Fibroblast of the aortic adventitia (primary cell): ENCODE measurements at regions not wholly inside any gene's neighbourhood (a gene's known extent, or its start where the extent isn't known, plus 50 kb on each side); places are given as distances from the start of the nearest gene placed in this dataset.

Source experiments
- DNase-seq: peaks from one replicate; pipeline ENCODE4 v3.0.0-alpha.2; 2010; ENCODE audit warnings: low read depth
- H3K4me3 ChIP-seq: 2 replicates; pipeline ENCODE4 v1.5.1; 2011; ENCODE audit warnings: low read depth, mild to moderate bottlenecking, control low read depth, low read length, moderate library complexity
- TF ChIP-seq, protein P1 (sequence below): IDR thresholded peaks from 2 replicates; pipeline ENCODE4 v1.5.1; 2011; ENCODE audit warnings: mild to moderate bottlenecking, low read length, control low read depth, inconsistent platforms; ENCODE audit not compliant: insufficient read depth

DNA sequence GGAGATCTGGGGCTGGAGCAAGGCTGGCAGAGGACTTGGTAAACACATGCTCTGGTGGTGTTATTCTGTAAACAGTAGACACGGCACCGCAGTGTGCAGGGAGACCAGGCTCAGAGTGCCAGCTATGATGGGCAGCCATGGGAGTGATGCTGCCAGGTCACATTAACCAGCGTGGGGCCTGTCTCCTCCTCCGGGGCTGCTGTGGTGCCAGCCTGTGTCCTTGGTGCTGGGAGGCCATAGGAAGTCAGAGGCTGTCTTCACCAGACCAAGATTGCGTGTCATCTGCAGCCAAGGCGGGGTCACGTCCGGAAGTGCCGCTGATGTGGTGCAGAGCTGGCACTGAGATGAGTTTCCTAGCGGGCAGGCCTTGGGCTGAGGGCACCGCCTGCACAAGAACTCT lies 236.0 kb downstream of the GLRX3 start:
- TF ChIP-seq, protein P1, sequence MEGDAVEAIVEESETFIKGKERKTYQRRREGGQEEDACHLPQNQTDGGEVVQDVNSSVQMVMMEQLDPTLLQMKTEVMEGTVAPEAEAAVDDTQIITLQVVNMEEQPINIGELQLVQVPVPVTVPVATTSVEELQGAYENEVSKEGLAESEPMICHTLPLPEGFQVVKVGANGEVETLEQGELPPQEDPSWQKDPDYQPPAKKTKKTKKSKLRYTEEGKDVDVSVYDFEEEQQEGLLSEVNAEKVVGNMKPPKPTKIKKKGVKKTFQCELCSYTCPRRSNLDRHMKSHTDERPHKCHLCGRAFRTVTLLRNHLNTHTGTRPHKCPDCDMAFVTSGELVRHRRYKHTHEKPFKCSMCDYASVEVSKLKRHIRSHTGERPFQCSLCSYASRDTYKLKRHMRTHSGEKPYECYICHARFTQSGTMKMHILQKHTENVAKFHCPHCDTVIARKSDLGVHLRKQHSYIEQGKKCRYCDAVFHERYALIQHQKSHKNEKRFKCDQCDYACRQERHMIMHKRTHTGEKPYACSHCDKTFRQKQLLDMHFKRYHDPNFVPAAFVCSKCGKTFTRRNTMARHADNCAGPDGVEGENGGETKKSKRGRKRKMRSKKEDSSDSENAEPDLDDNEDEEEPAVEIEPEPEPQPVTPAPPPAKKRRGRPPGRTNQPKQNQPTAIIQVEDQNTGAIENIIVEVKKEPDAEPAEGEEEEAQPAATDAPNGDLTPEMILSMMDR: no peak
- DNase-seq: no peak
- no peak overlapping the region for H3K4me3 ChIP-seq

DNA sequence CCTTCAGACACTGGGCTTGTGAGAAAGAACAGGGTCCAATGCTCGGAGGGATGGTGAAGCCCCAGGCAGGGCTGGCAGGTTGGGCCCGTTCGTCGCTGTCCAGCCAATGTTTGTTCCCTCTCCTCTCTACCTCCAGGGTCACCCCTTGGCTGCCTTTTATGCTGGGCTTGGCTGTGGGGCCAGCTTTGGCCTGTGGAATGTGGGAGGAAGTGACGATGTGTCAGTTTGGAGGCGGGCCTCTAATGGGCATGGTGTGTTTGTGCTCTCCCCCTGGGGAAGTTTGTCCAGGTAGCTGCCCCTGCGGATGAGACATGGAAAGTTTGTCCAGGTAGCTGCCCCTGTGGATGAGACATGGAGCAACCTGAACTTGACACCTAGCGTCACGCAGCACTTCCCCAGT lies 236.7 kb downstream of the GLRX3 start:
- DNase-seq: no peak
- no peak overlapping the region for H3K4me3 ChIP-seq
- TF ChIP-seq, protein P1: no peak

DNA sequence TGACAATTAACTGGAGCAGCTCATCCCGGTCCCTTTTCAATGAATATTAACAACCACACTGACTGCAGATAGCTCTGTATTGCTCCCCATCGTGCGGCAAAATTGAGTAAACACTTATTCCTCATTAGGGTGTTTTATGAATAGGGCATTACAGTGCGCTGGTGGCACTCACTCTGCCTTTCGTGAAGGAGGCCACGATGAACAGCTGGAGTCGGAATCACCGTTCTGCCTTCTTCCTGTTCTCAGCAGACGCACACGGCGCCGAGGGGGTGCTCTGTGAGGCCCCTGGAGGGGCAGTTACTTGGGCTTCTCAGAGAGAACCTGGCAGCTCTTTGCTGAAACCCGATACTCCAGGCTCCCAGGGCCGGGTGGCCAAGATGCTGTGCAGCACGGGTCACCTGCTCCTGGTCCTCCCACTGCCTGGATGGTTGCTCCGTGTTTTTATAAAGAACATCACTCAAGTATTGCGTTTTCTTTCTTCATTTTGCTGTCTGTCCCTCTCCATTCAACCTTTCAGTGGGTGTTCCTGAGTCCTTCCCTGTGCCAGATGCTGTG lies 241.9 kb downstream of the GLRX3 start:
- no peak overlapping the region for H3K4me3 ChIP-seq
- no peak for DNase-seq
- TF ChIP-seq, protein P1: no peak

DNA sequence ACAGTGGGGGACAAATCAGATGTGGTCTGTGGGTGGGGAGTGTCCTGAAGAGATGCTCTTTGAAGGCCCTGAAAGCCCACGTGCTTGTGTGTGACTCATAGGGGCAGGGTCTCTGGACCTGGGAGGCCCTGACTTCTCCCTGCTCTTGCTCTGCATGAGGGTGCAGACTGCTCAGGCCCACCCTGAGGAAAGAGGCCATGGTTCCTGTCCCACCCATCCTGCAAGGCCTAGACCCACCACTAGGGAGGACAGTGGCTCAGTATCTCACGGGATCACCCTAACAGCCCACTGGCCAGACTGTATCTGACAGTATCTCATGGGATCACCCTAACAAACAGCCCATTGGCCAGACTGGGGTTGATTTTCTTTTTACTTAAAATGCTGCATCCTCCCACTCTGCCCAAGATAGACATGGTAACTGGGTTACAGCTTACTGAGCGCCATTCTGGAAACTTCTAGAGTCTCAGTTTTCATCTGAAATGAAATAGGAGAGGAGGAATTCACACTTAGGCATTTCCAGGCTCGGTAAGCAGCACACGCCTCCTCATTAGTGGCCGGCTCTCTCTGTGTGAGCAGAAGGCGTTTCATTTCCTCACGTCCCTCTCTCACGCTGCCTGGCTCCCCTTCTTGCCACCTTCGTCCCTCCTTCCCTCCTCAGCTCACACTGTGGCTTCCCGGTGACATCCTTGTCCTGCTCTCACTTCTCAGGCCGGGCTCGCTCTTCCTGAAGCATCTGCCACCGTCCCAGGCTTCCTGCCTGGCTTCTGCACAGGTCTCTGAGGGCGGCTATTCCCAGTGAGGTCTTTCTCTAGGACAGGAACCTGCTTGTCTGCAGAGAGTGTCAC lies 242.6 kb downstream of the GLRX3 start:
- TF ChIP-seq, protein P1: no peak
- H3K4me3 ChIP-seq: no peak overlapping the region
- no peak for DNase-seq

DNA sequence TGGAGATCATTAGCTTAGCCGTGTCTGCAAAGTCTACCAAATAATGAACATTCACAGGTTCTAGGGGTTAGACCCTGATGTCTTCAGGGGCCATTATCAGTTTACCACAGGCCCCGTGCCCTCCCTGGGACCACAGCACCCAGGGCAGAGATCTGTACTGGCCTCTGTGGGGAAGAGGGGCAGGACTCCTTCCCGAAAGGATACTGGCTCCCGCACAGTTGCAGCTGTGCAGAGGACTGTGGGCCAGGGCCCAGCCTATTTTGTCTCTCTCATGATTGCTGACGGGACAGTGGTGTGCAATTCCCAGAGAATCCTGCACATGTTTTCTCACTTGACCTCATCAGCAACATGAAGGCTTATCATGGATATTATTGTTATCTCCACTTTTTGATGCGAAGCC lies 243.9 kb downstream of the GLRX3 start:
- TF ChIP-seq, protein P1: no peak
- DNase-seq: no peak
- H3K4me3 ChIP-seq: no peak overlapping the region

DNA sequence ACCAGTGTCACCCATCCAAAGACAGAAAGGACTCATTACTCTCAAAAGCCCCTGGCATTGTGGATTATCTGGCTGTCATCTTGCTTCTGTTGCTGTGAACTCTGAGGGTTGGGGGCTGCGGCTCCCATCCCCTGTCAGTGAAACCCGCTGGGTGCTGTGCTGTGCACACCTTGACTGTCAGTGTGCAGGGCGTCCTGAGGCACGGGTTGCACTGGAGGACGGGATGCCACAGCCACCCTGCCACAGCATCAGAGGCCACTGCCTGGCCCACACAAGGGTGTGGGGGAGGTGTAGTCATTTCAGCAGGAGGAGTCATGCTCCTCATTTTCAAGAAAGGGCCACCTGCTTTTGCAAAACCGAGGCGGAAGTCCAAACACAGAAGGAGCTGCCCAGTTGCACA lies 245.8 kb downstream of the GLRX3 start:
- TF ChIP-seq, protein P1: no peak
- DNase-seq: no peak
- no peak overlapping the region for H3K4me3 ChIP-seq
